ENCODE measurements at regions not wholly inside any gene's neighbourhood (a gene's known extent, or its start where the extent isn't known, plus 50 kb on each side); places are given as distances from the start of the nearest gene placed in this dataset.
"Not testable (repeated sequence)": the region's sequence is repeated elsewhere in the genome, so short reads cannot be mapped to it uniquely, and the experiment has no call there.

- in situ Hi-C loops (cut with MboI; ENCODE audit: low sequenced_read_pairs): no loop called here
- DNase-seq (ENCODE audit: low spot score in 2 of 2): peak; percentile 59 to 97
- no peaks in the 10 kb centered on the region for H3K36me3 ChIP-seq (replicated peaks)
- no peaks in the 10 kb centered on the region for H3K9me3 ChIP-seq
- no peak overlapping the region for H3K4me3 ChIP-seq
- peaks cover 9% of the 10 kb centered on the region for H3K4me1 ChIP-seq
- no peaks in the 10 kb centered on the region for H3K27me3 ChIP-seq (ENCODE audit: low read depth)
Observed at GRCh38 chrX:13470685-13470977, 98.8 kb upstream of the EGFL6 start.

GRCh38 chrX:13469963-13470684 lies 99.3 kb upstream of the EGFL6 start:
- no peak overlapping the region for H3K4me3 ChIP-seq
- no peaks in the 10 kb centered on the region for H3K9me3 ChIP-seq
- H3K36me3 ChIP-seq (replicated peaks): no peaks in the 10 kb centered on the region
- DNase-seq (ENCODE audit: low spot score in 2 of 2): no peak
- H3K4me1 ChIP-seq: peaks cover 9% of the 10 kb centered on the region
- in situ Hi-C loops (cut with MboI; ENCODE audit: low sequenced_read_pairs): no loop called here
- no peaks in the 10 kb centered on the region for H3K27me3 ChIP-seq (ENCODE audit: low read depth)

GRCh38 chrX:13468096-13468495 lies 101.3 kb upstream of the EGFL6 start:
- Histone ChIP-seq H3K27me3 (ENCODE audit: low read depth) (no peaks in the 10 kb centered on the region), H3K9me3 (no peaks in the 10 kb centered on the region), H3K36me3 (replicated peaks) (no peaks in the 10 kb centered on the region), H3K4me1 (peaks cover 9% of the 10 kb centered on the region), H3K4me3 (no peak overlapping the region)
- no peak for DNase-seq (ENCODE audit: low spot score in 2 of 2)
- in situ Hi-C loops (cut with MboI; ENCODE audit: low sequenced_read_pairs): no loop called here

GRCh38 chrX:13467243-13467642 lies 102.2 kb upstream of the EGFL6 start:
- Histone ChIP-seq H3K36me3 (replicated peaks) (no peaks in the 10 kb centered on the region), H3K4me3 (no peak overlapping the region), H3K9me3 (no peaks in the 10 kb centered on the region), H3K4me1 (peaks cover 9% of the 10 kb centered on the region), H3K27me3 (ENCODE audit: low read depth) (no peaks in the 10 kb centered on the region)
- no peak for DNase-seq (ENCODE audit: low spot score in 2 of 2)
- in situ Hi-C loops (cut with MboI; ENCODE audit: low sequenced_read_pairs): no loop called here

- H3K9me3 ChIP-seq: no peaks in the 10 kb centered on the region
- in situ Hi-C loops (cut with MboI; ENCODE audit: low sequenced_read_pairs): no loop called here
- H3K4me3 ChIP-seq: no peak overlapping the region
- no peaks in the 10 kb centered on the region for H3K36me3 ChIP-seq (replicated peaks)
- DNase-seq (ENCODE audit: low spot score in 2 of 2): no peak
- no peaks in the 10 kb centered on the region for H3K27me3 ChIP-seq (ENCODE audit: low read depth)
- no peaks in the 10 kb centered on the region for H3K4me1 ChIP-seq
Observed at GRCh38 chrX:13464599-13465275, 104.7 kb upstream of the EGFL6 start.

- DNase-seq (ENCODE audit: low spot score in 2 of 2): no peak
Observed at GRCh38 chrX:13463608-13464007, 105.8 kb upstream of the EGFL6 start.

GRCh38 chrX:13452283-13452682 lies 117.1 kb upstream of the EGFL6 start:
- in situ Hi-C loops (cut with MboI; ENCODE audit: low sequenced_read_pairs): no loop called here
- H3K36me3 ChIP-seq (replicated peaks): no peaks in the 10 kb centered on the region
- no peak overlapping the region for H3K4me3 ChIP-seq
- no peaks in the 10 kb centered on the region for H3K27me3 ChIP-seq (ENCODE audit: low read depth)
- no peak for DNase-seq (ENCODE audit: low spot score in 2 of 2)
- H3K4me1 ChIP-seq: no peaks in the 10 kb centered on the region; the same call in 1 of the 2 replicates
- no peaks in the 10 kb centered on the region for H3K9me3 ChIP-seq

More at GRCh38 chrX:13463608-13464007, 105.8 kb upstream of the EGFL6 start:
- Histone ChIP-seq H3K36me3 (replicated peaks) (no peaks in the 10 kb centered on the region), H3K4me1 (no peaks in the 10 kb centered on the region), H3K4me3 (no peak overlapping the region), H3K9me3 (no peaks in the 10 kb centered on the region), H3K27me3 (ENCODE audit: low read depth) (no peaks in the 10 kb centered on the region)
- in situ Hi-C loops (cut with MboI; ENCODE audit: low sequenced_read_pairs): no loop called here

GRCh38 chrX:13449441-13449840 lies 120.0 kb upstream of the EGFL6 start:
- DNase-seq (ENCODE audit: low spot score in 2 of 2): no peak
- Histone ChIP-seq H3K4me1 (no peaks in the 10 kb centered on the region; the same call in 1 of the 2 replicates), H3K4me3 (no peak overlapping the region), H3K9me3 (no peaks in the 10 kb centered on the region), H3K27me3 (ENCODE audit: low read depth) (no peaks in the 10 kb centered on the region), H3K36me3 (replicated peaks) (no peaks in the 10 kb centered on the region)
- in situ Hi-C loops (cut with MboI; ENCODE audit: low sequenced_read_pairs): no loop called here

- Histone ChIP-seq H3K36me3 (replicated peaks) (no peaks in the 10 kb centered on the region), H3K9me3 (no peaks in the 10 kb centered on the region), H3K27me3 (ENCODE audit: low read depth) (no peaks in the 10 kb centered on the region), H3K4me1 (no peaks in the 10 kb centered on the region; the same call in 1 of the 2 replicates), H3K4me3 (no peak overlapping the region)
- in situ Hi-C loops (cut with MboI; ENCODE audit: low sequenced_read_pairs): no loop called here
- no peak for DNase-seq (ENCODE audit: low spot score in 2 of 2)
Observed at GRCh38 chrX:13448941-13449340, 120.5 kb upstream of the EGFL6 start.

GRCh38 chrX:13441608-13442007 lies 121.8 kb upstream of the ATXN3L start:
- H3K4me3 ChIP-seq; in situ Hi-C loops (cut with MboI; ENCODE audit: low sequenced_read_pairs); H3K4me1 ChIP-seq; H3K9me3 ChIP-seq; H3K27me3 ChIP-seq (ENCODE audit: low read depth); DNase-seq (ENCODE audit: low spot score in 2 of 2); H3K36me3 ChIP-seq (replicated peaks): not testable (repeated sequence)

- Histone ChIP-seq H3K36me3 (replicated peaks) (no peaks in the 10 kb centered on the region), H3K27me3 (ENCODE audit: low read depth) (no peaks in the 10 kb centered on the region), H3K4me3 (no peak overlapping the region), H3K4me1 (no peaks in the 10 kb centered on the region), H3K9me3 (no peaks in the 10 kb centered on the region)
- in situ Hi-C loops (cut with MboI; ENCODE audit: low sequenced_read_pairs): no loop called here
- no peak for DNase-seq (ENCODE audit: low spot score in 2 of 2)
Observed at GRCh38 chrX:13440176-13440575, 120.3 kb upstream of the ATXN3L start.

GRCh38 chrX:13433298-13433605 lies 113.4 kb upstream of the ATXN3L start:
- Histone ChIP-seq H3K4me3 (no peak overlapping the region), H3K27me3 (ENCODE audit: low read depth) (no peaks in the 10 kb centered on the region), H3K9me3 (no peaks in the 10 kb centered on the region), H3K4me1 (peaks cover 6% of the 10 kb centered on the region), H3K36me3 (replicated peaks) (no peaks in the 10 kb centered on the region)
- no peak for DNase-seq (ENCODE audit: low spot score in 2 of 2)
- in situ Hi-C loops (cut with MboI; ENCODE audit: low sequenced_read_pairs): no loop called here

GRCh38 chrX:13432414-13433297 lies 112.8 kb upstream of the ATXN3L start:
- no peaks in the 10 kb centered on the region for H3K9me3 ChIP-seq
- no peak overlapping the region for H3K4me3 ChIP-seq
- no peaks in the 10 kb centered on the region for H3K36me3 ChIP-seq (replicated peaks)
- peaks cover 12% of the 10 kb centered on the region for H3K4me1 ChIP-seq
- no peak for DNase-seq (ENCODE audit: low spot score in 2 of 2)
- in situ Hi-C loops (cut with MboI; ENCODE audit: low sequenced_read_pairs): no loop called here
- no peaks in the 10 kb centered on the region for H3K27me3 ChIP-seq (ENCODE audit: low read depth)

All from HAP-1 (cell line).